Activated naive CD8-positive, alpha-beta T cell (primary cell): ENCODE measurements at regions not wholly inside any gene's neighbourhood (a gene's known extent, or its start where the extent isn't known, plus 50 kb on each side); places are given as distances from the start of the nearest gene placed in this dataset.

Source experiments
- H3K27ac Mint-ChIP-seq: one replicate; pipeline ENCODE4 v1.8.0; 2021; ENCODE audit warnings: mixed read lengths
- H3K27me3 Mint-ChIP-seq: one replicate; pipeline ENCODE4 v1.8.0; 2021; ENCODE audit warnings: mixed read lengths
- H3K36me3 Mint-ChIP-seq: one replicate; pipeline ENCODE4 v1.8.0; 2021; ENCODE audit warnings: mixed read lengths
- H3K4me1 Mint-ChIP-seq: one replicate; pipeline ENCODE4 v1.8.0; 2021; ENCODE audit warnings: low read depth, mixed read lengths
- H3K4me3 Mint-ChIP-seq: one replicate; pipeline ENCODE4 v1.8.0; 2021; ENCODE audit warnings: mild to moderate bottlenecking, mixed read lengths
- H3K9me3 Mint-ChIP-seq: one replicate; pipeline ENCODE4 v1.8.0; 2021; ENCODE audit warnings: low read depth, mixed read lengths

DNA sequence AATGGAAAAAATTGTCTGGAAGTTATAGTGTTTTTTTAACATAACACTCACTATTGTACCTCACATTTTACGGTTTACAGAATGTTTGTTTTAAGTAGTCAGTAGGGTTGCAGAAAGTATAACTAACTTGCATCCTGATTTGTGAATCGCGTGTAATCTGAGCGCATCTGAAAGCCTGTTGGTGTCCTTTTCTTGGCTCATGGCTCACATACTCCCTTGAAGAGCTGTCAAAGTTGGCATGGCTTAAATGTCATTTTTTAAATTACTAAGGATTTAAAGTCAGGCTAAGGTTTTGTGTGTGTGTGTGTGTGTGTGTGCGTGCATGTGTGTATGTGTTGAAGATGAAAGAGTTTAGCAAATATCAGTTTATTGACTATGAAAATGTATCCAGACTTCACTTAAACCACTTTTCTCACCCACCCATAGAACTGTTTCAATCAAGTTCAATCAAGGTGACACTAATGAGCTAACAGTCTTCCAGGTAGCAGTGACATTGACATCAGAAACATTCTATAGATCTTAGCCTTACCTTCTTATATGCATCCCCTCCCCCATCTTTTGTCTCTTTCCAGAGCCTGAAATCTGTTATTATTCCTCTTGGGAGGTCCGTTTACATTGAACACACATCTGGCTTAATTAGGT, 480.4 kb upstream of the SGCG start:
- H3K27me3 Mint-ChIP-seq, result no peaks in the 10 kb centered on the region
- H3K9me3 Mint-ChIP-seq, result peaks cover 4% of the 10 kb centered on the region
- H3K4me3 Mint-ChIP-seq, result no peak overlapping the region
- H3K36me3 Mint-ChIP-seq, result no peaks in the 10 kb centered on the region
- no peak overlapping the region for H3K27ac Mint-ChIP-seq
- H3K4me1 Mint-ChIP-seq, result no peaks in the 10 kb centered on the region

DNA sequence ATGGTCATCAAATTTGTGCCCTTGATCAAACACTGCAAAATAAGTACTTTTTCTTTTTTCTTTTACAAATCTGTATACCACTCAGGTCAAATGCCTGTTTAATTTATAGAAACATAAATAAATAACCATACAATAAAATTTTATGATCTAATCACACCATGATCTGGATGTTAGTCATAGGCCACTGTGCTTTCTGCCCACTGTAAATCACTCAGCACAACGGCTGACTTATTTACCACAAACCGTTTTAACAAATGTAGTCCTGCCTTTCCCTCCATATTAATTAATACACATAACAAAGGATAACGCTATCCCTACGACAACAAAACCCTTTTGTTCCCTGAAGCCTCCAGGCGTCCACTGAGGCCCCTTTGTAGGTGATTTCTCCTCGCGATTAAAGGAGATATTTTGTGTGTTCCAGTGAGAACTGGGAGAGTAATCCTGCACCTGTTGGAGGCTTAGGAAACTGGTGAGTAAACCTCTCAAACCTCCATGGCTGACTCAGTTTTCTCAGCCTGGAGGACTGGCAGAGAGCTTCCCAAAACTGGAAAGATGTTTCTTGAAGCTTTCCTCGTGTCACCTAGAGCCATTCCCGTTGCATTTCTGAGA, 477.1 kb upstream of the SGCG start:
- no peaks in the 10 kb centered on the region for H3K36me3 Mint-ChIP-seq
- no peaks in the 10 kb centered on the region for H3K9me3 Mint-ChIP-seq
- no peaks in the 10 kb centered on the region for H3K4me1 Mint-ChIP-seq
- no peak overlapping the region for H3K27ac Mint-ChIP-seq
- H3K4me3 Mint-ChIP-seq, result no peak overlapping the region
- H3K27me3 Mint-ChIP-seq, result no peaks in the 10 kb centered on the region

DNA sequence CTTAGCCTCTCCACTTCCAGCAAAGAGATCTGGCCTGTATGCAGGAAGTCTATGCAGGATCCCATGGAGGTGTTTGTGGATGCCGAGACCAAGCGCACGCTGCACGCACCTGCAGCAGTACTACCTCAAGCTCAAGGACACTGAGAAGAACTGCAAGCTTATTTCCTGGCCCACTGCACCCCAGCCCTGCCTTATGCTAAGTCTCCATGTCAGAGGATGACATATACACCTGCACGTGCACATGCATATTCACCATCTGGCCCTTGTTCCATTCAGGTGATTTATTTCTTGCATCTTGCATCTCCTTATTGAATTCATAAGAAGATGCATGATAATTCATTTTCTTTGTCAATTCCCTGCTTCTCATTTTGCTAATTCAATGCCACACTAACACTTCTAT, 472.8 kb upstream of the SGCG start:
- Mint-ChIP-seq H3K4me3 (no peak overlapping the region), H3K27me3 (no peaks in the 10 kb centered on the region), H3K9me3 (no peaks in the 10 kb centered on the region), H3K27ac (no peak overlapping the region), H3K4me1 (no peaks in the 10 kb centered on the region), H3K36me3 (no peaks in the 10 kb centered on the region)

DNA sequence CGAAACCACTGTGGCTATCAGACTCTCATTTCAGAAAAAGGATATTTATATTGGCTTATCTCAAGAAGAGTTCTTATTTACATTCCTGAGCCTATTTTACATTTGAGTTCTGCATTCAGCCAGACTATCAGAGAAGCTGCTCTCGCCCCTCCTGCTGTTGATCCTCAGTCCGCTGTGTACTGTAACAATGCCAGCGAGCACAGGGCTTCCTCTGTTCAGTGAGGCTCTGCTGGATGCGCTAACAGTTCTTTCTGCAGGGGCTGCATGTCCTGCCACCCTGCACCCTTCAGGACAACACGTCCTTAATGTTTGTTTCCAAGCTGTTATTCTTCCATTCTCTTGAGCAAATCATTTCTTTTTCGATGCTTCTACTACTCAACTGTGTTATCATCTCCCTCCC, 463.7 kb upstream of the SGCG start:
- no peak overlapping the region for H3K4me3 Mint-ChIP-seq
- H3K9me3 Mint-ChIP-seq, result no peaks in the 10 kb centered on the region
- H3K36me3 Mint-ChIP-seq, result no peaks in the 10 kb centered on the region
- no peaks in the 10 kb centered on the region for H3K4me1 Mint-ChIP-seq
- H3K27me3 Mint-ChIP-seq, result no peaks in the 10 kb centered on the region
- no peak overlapping the region for H3K27ac Mint-ChIP-seq

DNA sequence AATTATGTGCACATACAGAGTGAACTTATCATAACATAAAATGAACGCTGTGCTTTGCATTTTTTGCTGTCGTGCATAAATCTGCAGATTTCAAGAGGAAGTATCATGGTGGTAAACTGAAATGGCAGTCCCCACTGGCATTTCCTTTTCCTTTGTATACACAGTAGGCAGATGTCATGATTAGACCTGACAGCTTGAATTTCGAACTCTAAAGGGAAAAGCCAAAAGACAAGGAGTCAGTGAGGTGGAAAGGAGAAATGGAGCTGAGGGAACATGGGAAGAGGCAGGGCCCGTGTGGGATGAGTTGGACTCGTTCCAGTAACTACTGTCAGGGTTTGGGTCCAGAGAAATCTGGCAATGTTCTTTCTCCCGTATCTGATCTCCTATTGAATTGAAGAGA, 454.1 kb upstream of the SGCG start:
- no peaks in the 10 kb centered on the region for H3K9me3 Mint-ChIP-seq
- H3K27me3 Mint-ChIP-seq, result peaks cover 1% of the 10 kb centered on the region
- H3K27ac Mint-ChIP-seq, result no peak overlapping the region
- no peaks in the 10 kb centered on the region for H3K4me1 Mint-ChIP-seq
- H3K4me3 Mint-ChIP-seq, result no peak overlapping the region
- no peaks in the 10 kb centered on the region for H3K36me3 Mint-ChIP-seq

DNA sequence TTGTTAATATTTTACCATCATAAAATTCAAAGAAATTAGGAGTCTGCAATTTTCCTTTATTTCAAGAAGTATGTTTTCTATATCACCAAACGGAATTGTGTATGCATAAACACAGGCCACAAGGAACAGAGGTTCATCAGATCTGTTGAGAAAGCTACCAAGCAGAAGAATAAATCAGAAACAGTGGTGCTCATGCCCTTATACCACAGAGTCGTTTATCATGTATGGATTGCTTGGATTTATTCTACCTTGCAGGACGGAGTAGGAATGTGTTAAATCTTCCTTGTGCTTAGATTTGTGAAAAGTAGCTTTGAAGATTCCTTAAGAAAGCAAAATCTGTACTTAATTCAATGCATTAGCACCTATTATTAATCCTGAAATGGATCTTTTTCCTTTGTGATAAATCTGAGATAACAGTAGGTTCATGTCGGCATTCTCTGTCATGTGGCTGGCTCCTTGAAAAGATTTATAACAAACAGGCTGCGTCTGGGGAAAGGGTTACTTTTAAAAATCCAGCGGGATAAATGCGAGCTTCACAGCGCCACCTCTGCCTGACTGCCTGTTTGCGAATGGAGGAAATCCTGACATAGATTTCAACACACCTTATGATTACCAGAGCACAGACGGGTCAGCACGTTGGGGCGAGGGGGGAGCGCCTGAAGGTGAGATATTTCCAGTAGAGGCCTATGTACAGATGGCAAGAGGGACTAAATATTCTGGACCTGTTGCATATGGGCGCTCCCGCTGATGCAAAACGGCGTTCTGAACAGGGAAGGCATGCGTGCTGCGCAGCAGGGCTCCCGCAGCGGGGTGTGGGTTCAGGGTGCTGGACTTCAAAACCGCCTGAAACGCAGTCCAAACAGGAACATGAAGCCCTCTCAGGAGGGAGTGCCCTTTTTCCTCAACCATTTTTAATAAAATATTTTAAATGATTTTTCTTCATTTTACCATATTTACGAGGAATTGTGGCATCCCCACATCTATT, 445.5 kb upstream of the SGCG start:
- Mint-ChIP-seq H3K4me3 (no peak overlapping the region), H3K27ac (no peak overlapping the region), H3K36me3 (no peaks in the 10 kb centered on the region), H3K4me1 (no peaks in the 10 kb centered on the region), H3K9me3 (no peaks in the 10 kb centered on the region), H3K27me3 (peaks cover 9% of the 10 kb centered on the region)

DNA sequence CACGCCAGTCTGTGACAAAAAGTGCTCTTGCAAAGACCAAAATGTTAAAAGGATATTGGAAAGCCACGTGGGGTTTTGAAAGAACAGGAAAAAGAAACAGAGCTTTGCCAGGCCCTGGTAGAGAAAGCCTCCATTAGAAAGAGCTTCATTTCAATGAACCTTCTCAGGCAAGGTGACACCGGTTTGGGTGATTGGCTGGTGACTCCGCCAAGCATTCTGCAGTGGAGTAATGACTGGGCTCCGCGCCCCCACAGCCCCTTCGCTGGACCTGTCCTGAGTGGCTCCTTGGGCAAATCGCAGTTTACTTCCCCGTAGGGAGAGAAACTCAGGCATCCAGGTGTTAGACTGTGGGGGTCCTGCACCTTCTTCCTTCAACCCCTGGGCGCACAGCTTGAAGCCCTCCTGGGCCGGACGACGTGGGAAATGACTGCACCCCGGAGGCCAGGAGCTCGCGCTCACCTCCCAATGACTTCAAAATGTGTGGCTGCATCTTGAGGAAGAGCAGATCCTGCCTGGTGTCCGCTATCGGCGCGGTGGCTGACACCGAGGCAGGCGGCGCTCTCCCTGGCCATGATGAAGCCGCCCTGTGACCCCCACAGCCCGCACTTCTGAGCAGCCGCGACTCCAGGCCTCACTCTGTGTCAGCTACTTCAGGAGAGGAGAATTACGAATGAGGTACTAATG, 444.6 kb upstream of the SGCG start:
- Mint-ChIP-seq H3K27me3 (peaks cover 11% of the 10 kb centered on the region), H3K36me3 (no peaks in the 10 kb centered on the region), H3K27ac (no peak overlapping the region), H3K4me1 (no peaks in the 10 kb centered on the region), H3K9me3 (no peaks in the 10 kb centered on the region), H3K4me3 (no peak overlapping the region)

DNA sequence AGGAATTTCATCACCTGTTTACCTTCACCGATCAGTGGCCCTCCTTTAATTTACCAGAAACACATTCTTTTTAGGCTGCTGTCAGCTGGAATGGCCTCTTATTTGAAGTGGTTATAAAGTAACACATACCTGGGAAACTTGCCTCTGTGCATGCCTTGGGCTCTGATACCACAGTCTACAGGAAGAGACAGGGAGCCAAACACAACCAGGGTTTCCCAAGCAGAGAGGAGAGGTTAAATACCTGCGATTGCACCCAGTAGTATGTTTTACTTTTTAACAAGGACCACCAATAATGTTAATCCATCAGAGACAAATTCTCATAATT, 444.0 kb upstream of the SGCG start:
- peaks cover 11% of the 10 kb centered on the region for H3K27me3 Mint-ChIP-seq
- H3K4me1 Mint-ChIP-seq, result no peaks in the 10 kb centered on the region
- H3K27ac Mint-ChIP-seq, result no peak overlapping the region
- H3K36me3 Mint-ChIP-seq, result no peaks in the 10 kb centered on the region
- no peaks in the 10 kb centered on the region for H3K9me3 Mint-ChIP-seq
- no peak overlapping the region for H3K4me3 Mint-ChIP-seq

DNA sequence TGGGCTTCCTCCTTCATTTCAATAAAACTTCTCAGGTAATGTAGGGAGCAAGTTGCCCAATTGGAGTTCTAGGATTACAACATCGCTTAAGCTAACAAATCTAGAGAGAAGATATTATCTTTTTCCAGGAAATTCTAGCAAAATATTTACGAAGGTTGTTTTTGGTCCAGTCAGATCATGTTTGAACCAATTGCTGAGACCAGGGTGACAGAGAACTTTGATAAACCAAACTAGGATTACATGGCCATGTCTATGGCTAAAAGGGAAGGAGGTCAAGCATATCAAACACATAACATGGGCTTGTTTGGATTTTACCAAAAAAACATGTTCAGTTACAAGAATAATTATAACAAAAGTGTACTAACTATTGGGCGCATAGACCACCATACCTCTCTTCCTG, 442.4 kb upstream of the SGCG start:
- Mint-ChIP-seq H3K36me3 (no peaks in the 10 kb centered on the region), H3K27me3 (peaks cover 8% of the 10 kb centered on the region), H3K9me3 (no peaks in the 10 kb centered on the region), H3K4me3 (no peak overlapping the region), H3K4me1 (no peaks in the 10 kb centered on the region), H3K27ac (no peak overlapping the region)

DNA sequence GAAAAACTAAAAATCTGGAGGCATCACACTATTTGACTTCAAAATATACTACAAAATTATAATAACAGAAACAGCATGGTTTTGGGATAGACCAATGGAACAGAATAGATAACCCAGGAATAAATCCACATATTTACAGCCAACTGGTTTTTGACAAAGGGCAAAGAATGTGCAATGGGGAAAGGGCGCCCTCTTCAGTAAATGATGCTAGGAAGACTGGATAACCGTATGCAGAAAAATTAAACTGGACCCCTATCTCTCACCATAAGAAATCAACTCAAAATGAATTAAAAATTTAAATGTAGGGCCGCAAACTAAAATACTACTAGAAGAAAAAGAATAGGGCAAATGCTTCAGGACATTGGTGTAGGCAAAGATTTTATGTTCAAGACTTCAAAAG, 440.5 kb upstream of the SGCG start:
- H3K4me3 Mint-ChIP-seq, result no peak overlapping the region
- H3K27ac Mint-ChIP-seq, result no peak overlapping the region
- no peaks in the 10 kb centered on the region for H3K4me1 Mint-ChIP-seq
- peaks cover 2% of the 10 kb centered on the region for H3K27me3 Mint-ChIP-seq
- no peaks in the 10 kb centered on the region for H3K9me3 Mint-ChIP-seq
- no peaks in the 10 kb centered on the region for H3K36me3 Mint-ChIP-seq

DNA sequence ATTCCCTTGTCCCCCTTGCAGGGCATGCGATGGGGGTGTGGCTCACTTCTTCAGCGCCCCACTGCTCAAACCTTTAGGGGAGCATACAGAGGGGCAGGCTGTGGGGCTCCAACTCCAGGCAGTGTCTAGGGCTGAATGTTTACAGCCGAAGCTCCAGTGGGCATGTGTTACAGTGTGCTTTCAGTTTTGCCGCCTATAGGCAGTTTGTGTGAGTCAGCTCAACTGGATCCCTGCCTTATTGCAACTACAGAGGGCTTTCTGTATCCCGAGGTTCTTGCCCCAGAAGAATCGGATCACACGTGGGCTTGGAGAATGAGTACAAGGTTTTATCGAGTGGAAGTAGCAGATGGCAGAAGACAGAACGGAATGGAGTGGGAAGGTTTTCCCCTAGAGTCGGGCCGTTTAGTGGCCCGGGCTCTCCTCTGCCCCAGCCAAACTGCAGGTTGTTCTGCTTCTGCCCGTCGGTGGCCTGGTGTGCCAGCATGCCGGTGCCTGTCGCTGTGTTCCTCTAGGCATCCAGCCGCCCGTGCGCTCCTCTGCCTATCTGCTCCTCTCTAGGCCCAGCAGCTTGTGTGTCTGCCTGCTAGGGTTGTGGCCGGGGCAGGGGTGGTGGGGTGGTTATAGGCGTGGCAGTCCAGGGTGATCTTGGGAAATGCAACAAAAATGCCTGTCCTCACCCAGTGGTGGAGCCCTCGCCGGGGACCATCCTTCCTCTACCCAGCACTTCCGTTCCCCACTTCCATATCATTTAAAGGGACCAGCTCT, 435.9 kb upstream of the SGCG start:
- Mint-ChIP-seq H3K9me3 (no peaks in the 10 kb centered on the region), H3K4me1 (no peaks in the 10 kb centered on the region), H3K36me3 (no peaks in the 10 kb centered on the region), H3K27ac (no peak overlapping the region), H3K4me3 (no peak overlapping the region), H3K27me3 (peaks cover 2% of the 10 kb centered on the region)

DNA sequence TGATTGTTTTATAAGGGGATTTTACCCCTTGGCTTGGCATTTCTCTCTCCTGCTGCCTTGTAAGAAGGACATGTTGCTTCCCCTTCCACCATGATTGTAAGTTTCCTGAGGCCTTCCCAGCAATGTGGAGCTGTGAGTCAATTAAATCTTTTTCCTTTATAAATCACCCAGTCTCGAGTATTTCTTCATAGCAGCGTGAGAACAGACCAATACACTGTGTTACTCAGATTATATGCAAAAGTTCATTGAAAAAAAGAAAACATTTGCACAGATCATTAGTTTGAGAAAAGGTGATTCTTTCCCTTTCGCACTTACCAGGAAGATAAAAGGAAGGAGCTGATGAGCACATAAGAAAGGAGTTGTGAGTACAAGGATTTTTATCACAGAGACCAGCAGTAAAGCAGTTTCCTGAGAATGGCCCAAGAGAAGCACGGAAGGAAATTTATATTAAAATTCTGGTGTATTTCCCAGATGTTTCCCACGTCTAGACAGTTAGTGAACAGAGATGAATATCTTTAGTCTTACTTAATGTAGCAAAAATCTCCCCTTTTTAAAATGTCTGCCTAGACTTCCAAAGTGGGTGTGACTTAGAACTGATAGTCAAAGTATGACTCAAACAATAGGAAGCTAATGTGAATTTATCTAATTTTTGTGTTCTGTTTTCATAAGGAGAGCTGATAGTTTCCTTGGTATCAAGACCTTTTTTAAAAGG, 431.8 kb upstream of the SGCG start:
- Mint-ChIP-seq H3K4me1 (no peaks in the 10 kb centered on the region), H3K9me3 (peaks cover 5% of the 10 kb centered on the region), H3K27me3 (peaks cover 3% of the 10 kb centered on the region), H3K27ac (no peak overlapping the region), H3K4me3 (no peak overlapping the region), H3K36me3 (no peaks in the 10 kb centered on the region)

DNA sequence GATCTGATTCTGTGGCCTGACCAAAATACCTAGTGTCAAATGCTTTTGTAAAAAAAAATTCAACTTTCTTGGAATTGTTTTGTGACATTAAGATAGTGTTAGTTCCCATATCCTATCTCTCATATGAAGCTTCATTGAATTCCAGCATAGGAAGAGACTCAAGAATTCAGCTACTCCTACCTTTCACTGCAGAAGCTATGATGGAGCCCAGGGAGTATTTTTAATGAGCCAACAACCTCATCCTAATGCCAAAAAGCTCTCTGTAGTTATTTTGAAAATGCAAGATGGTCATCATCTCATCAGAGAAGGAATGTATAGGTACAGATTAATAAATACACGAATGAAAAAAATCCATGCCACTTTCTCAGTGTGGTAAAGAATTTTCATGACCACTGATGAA, 431.2 kb upstream of the SGCG start:
- no peak overlapping the region for H3K4me3 Mint-ChIP-seq
- H3K27ac Mint-ChIP-seq, result no peak overlapping the region
- no peaks in the 10 kb centered on the region for H3K4me1 Mint-ChIP-seq
- peaks cover 3% of the 10 kb centered on the region for H3K27me3 Mint-ChIP-seq
- H3K9me3 Mint-ChIP-seq, result peaks cover 5% of the 10 kb centered on the region
- no peaks in the 10 kb centered on the region for H3K36me3 Mint-ChIP-seq

DNA sequence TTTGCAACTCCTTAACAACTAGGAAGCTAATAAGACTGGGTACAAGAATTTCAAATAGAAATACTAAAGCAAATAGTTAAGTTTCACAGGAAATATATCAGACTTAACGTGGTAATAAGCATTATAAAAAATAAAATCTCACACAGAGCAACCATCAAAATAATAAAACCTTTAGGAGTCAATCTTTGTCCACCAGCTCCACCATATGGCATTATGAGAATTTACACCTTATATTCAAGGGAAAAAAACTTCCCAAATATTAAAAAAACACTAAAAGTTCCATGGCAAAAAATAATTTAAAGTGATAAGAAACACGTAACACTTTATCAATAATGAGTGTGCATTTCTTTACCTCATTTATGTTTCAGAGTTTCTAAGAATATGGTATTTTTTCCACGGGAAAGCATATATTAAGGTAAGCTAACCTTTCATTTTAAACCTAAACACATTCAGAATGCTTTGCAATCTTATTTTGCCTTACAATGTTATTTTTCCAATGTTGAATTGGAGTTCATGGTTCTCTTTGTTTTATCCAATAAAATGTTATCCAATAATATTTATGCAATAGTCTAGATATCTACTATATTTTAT, 423.2 kb upstream of the SGCG start:
- H3K27me3 Mint-ChIP-seq, result peaks cover 1% of the 10 kb centered on the region
- no peaks in the 10 kb centered on the region for H3K4me1 Mint-ChIP-seq
- no peak overlapping the region for H3K27ac Mint-ChIP-seq
- peaks cover 5% of the 10 kb centered on the region for H3K9me3 Mint-ChIP-seq
- H3K4me3 Mint-ChIP-seq, result no peak overlapping the region
- H3K36me3 Mint-ChIP-seq, result no peaks in the 10 kb centered on the region
